OCI-LY7 (cell line): ENCODE measurements at regions not wholly inside any gene's neighbourhood (a gene's known extent, or its start where the extent isn't known, plus 50 kb on each side); places are given as distances from the start of the nearest gene placed in this dataset.

Experiments
- BruUV-seq: library from RNA; stranded (reverse); fragments of 400-500 nt; replicated peaks from 2 replicates; lab custom pipeline; 2021; lab: Mats Ljungman, UMichigan
- CTCF ChIA-PET: fragments of 300-600 bp; sonication (Branson Sonifier 250); formaldehyde crosslinking; loops from one replicate; lab custom pipeline; 2022; ENCODE audit warnings: antibody characterized with exemption; ENCODE audit not compliant: unreplicated experiment; lab: Charles Lee
- POLR2A ChIA-PET: fragments of 300-600 bp; sonication (Branson Sonifier 250); formaldehyde crosslinking; loops from one replicate; lab custom pipeline; 2022; ENCODE audit warnings: antibody characterized with exemption; lab: Charles Lee
- DNase-seq: peaks from one replicate; pipeline ENCODE4 v3.0.0-alpha.2; 2015; ENCODE audit warnings: low spot score
- H2AFZ ChIP-seq: fragments of 200-600 bp; sonication (generic), shearing (Covaris generic); 2 replicates; pipeline ENCODE4 v1.6.1; 2014; ENCODE audit warnings: mild to moderate bottlenecking, antibody characterized with exemption, low read length, moderate library complexity
- H3K27ac ChIP-seq: fragments of 200-600 bp; sonication (generic); 2 replicates; pipeline ENCODE4 v1.5.1; 2014; ENCODE audit warnings: mixed run types, low read depth, mild to moderate bottlenecking, moderate library complexity, low read length, inconsistent platforms; ENCODE audit not compliant: poor library complexity, severe bottlenecking
- H3K36me3 ChIP-seq: fragments of 200-600 bp; sonication (generic); 2 replicates; pipeline ENCODE4 v1.6.1; 2014; ENCODE audit warnings: mild to moderate bottlenecking, antibody characterized with exemption, low read length, moderate library complexity, mixed read lengths; ENCODE audit not compliant: insufficient read depth
- H3K4me1 ChIP-seq: fragments of 200-600 bp; sonication (generic); 2 replicates; pipeline ENCODE4 v1.5.1; 2014; ENCODE audit warnings: mild to moderate bottlenecking, low read length; ENCODE audit not compliant: insufficient read depth, poor library complexity, severe bottlenecking
- H3K4me2 ChIP-seq: fragments of 200-600 bp; sonication (generic); 2 replicates; pipeline ENCODE4 v1.6.1; 2014; ENCODE audit warnings: mild to moderate bottlenecking, low read length
- H3K4me3 ChIP-seq: fragments of 200-600 bp; sonication (generic); 2 replicates; pipeline ENCODE4 v1.5.1; 2014; ENCODE audit warnings: mild to moderate bottlenecking, low read depth, low read length; ENCODE audit not compliant: poor library complexity, severe bottlenecking
- H3K79me2 ChIP-seq: fragments of 200-600 bp; sonication (generic); 2 replicates; pipeline ENCODE4 v1.6.1; 2016; ENCODE audit warnings: low read depth, mild to moderate bottlenecking, low read length, moderate library complexity, mixed read lengths; ENCODE audit not compliant: insufficient read depth
- H3K9me2 ChIP-seq: fragments of 200-600 bp; sonication (generic); 2 replicates; pipeline ENCODE4 v1.6.1; 2016; ENCODE audit warnings: mild to moderate bottlenecking, low read length, mixed read lengths; ENCODE audit not compliant: insufficient read depth
- H3K9me3 ChIP-seq: fragments of 200-600 bp; sonication (generic); 2 replicates; pipeline ENCODE4 v1.6.1; 2014; ENCODE audit warnings: mild to moderate bottlenecking, mixed run types, low read length, mixed read lengths
- H4K20me1 ChIP-seq: fragments of 200-600 bp; sonication (generic); 2 replicates; pipeline ENCODE4 v1.6.1; 2014; ENCODE audit warnings: mild to moderate bottlenecking, antibody characterized with exemption, low read length, moderate library complexity, mixed read lengths; ENCODE audit not compliant: insufficient read depth
- CTCF ChIP-seq: fragments of 200-600 bp; sonication (generic); conservative IDR thresholded peaks from 2 replicates; pipeline ENCODE4 v1.5.1; 2014; ENCODE audit warnings: mild to moderate bottlenecking, antibody characterized with exemption, low read length, moderate library complexity, mixed read lengths
- EZH2phosphoT487 ChIP-seq: fragments of 200-600 bp; sonication (generic); IDR thresholded peaks from 2 replicates; pipeline ENCODE4 v1.6.1; 2018; ENCODE audit warnings: low read depth, borderline replicate concordance, mild to moderate bottlenecking, mixed run types, antibody characterized with exemption, low read length, moderate library complexity, mixed read lengths
- intact Hi-C: fragments of 100-400 bp; cut with micrococcal nuclease; formaldehyde crosslinking; loops from one replicate; pipeline ENCODE4 v1.10.0; 2022; ENCODE audit not compliant: unreplicated experiment

- BruUV-seq: no TSS peak
- H3K79me2 ChIP-seq: no peaks in the 10 kb centered on the region
- H3K9me3 ChIP-seq: no peaks in the 10 kb centered on the region
- no peaks in the 10 kb centered on the region for H3K4me1 ChIP-seq
- H3K27ac ChIP-seq: no peak overlapping the region
- H2AFZ ChIP-seq: no peak overlapping the region
- no peaks in the 10 kb centered on the region for H4K20me1 ChIP-seq
- H3K36me3 ChIP-seq: no peaks in the 10 kb centered on the region
- no peak for DNase-seq
- ChIA-PET POLR2A (no interaction called here), CTCF (no interaction called here)
- no peak overlapping the region for H3K4me2 ChIP-seq
- no peak overlapping the region for H3K4me3 ChIP-seq
- intact Hi-C loops: no loop called here
- TF ChIP-seq EZH2phosphoT487 (no peak), CTCF (no peak)
- no peaks in the 10 kb centered on the region for H3K9me2 ChIP-seq
Measured at GRCh38 chr10:131656431-131656841, 244.4 kb upstream of the PPP2R2D start.

GRCh38 chr10:131657318-131657984 is 243.4 kb upstream of the PPP2R2D start:
- no TSS peak for BruUV-seq
- CTCF ChIA-PET: no interaction called here

More at GRCh38 chr10:131657318-131657984, 243.4 kb upstream of the PPP2R2D start:
- Histone ChIP-seq H3K79me2 (no peaks in the 10 kb centered on the region), H3K9me2 (no peaks in the 10 kb centered on the region), H2AFZ (no peak overlapping the region), H3K4me1 (no peaks in the 10 kb centered on the region), H3K4me3 (no peak overlapping the region), H3K36me3 (no peaks in the 10 kb centered on the region), H3K4me2 (no peak overlapping the region), H3K27ac (no peak overlapping the region), H3K9me3 (no peaks in the 10 kb centered on the region), H4K20me1 (no peaks in the 10 kb centered on the region)
- no peak for DNase-seq
- TF ChIP-seq CTCF: no peak
- no peak for TF ChIP-seq EZH2phosphoT487
- intact Hi-C loops: no loop called here
- POLR2A ChIA-PET: no interaction called here
